DND-41 (cell line): ENCODE measurements at regions not wholly inside any gene's neighbourhood (a gene's known extent, or its start where the extent isn't known, plus 50 kb on each side); places are given as distances from the start of the nearest gene placed in this dataset.

Experiments used
- CTCF ChIP-seq: IDR thresholded peaks from 2 replicates; pipeline ENCODE4 v1.5.1; 2012; ENCODE audit warnings: borderline replicate concordance, low read length, moderate library complexity, mild to moderate bottlenecking; ENCODE audit not compliant: poor library complexity, severe bottlenecking; ENCODE audit errors: extremely low read depth
- EZH2 ChIP-seq: IDR thresholded peaks from 3 replicates; pipeline ENCODE4 v1.6.1; 2012; ENCODE audit warnings: borderline replicate concordance, low read depth, mild to moderate bottlenecking, moderate library complexity, low read length, inconsistent platforms; ENCODE audit not compliant: severe bottlenecking

- TF ChIP-seq CTCF (no peak), EZH2 (no peak)
These were observed 479.1 kb upstream of the USP15 start for GRCh38 chr12:61781021-61781581.
